ENCODE measurements at regions not wholly inside any gene's neighbourhood (a gene's known extent, or its start where the extent isn't known, plus 50 kb on each side); places are given as distances from the start of the nearest gene placed in this dataset.

DNA sequence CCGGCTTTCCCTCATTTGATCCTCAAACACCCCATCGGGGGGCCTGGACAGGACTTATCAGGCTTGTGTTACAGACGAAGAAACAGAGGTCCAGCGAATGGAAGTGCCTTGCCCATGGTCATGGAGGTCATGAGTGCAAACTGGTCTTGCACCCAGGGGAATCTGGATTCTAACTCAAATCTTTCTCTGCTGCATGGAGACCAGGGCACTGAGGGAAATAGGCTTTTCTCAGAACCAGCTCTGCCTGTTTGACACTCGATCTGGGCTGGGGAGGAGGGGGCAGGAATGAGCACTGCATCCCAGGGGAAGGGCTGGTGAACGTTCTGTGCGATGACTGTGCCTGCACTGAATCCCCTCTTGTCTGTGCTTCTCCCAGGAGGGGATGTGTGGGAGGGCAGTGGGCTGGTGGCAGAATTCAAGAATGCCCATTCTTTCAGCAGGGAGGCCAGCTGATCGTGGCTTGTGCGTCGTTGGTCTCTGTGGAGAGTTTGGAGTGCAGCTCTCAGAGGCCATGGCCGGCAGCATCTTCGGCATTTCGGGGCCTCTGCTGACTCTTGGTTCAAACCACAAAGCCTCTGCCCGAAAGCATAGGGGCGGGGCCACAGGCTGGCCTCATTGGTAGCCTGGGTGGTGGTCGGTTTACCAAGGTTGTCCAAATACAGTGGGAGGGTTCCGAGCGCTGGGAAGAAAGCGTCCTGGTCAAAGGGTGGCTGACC is 171.6 kb downstream of the DDX1 start:
- TF ChIP-seq CTCF (IDR thresholded peaks at IDR 0.05), result no peak
- DNase-seq (ENCODE audit: low spot score), result peak; percentile 55
- Histone ChIP-seq H3K27ac (no peak overlapping the region), H3K4me3 (no peak overlapping the region)

- DNase-seq (ENCODE audit: low spot score), result peak; percentile 58
- Histone ChIP-seq H3K4me3 (no peak overlapping the region), H3K27ac (no peak overlapping the region)
- no peak for TF ChIP-seq CTCF (IDR thresholded peaks at IDR 0.05)
Measured at GRCh38 chr2:15763822-15764682, 172.4 kb downstream of the DDX1 start.

DNA sequence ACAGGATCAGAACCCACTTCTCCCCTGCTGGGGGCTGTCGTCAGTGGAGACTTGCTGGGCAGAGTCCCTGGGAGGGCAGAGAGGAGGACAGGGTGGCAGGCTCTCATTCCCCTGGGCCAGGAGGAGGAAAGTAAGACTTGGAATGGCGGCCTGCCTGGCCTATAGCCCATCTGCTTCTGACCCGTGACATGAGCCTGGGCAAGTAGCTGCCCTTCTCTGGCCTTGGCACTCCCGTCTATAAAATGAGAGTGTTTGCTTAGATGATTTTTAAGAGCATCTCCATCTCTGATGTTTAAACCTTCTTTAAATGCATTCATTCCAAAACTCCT is 173.0 kb downstream of the DDX1 start:
- TF ChIP-seq CTCF (IDR thresholded peaks at IDR 0.05), result no peak
- DNase-seq (ENCODE audit: low spot score), result peak; percentile 62
- Histone ChIP-seq H3K27ac (no peak overlapping the region), H3K4me3 (no peak overlapping the region)

- Histone ChIP-seq H3K27ac (no peak overlapping the region), H3K4me3 (no peak overlapping the region)
- no peak for TF ChIP-seq CTCF (IDR thresholded peaks at IDR 0.05)
- no peak for DNase-seq (ENCODE audit: low spot score)
Measured at GRCh38 chr2:15765211-15765610, 173.5 kb downstream of the DDX1 start.

DNA sequence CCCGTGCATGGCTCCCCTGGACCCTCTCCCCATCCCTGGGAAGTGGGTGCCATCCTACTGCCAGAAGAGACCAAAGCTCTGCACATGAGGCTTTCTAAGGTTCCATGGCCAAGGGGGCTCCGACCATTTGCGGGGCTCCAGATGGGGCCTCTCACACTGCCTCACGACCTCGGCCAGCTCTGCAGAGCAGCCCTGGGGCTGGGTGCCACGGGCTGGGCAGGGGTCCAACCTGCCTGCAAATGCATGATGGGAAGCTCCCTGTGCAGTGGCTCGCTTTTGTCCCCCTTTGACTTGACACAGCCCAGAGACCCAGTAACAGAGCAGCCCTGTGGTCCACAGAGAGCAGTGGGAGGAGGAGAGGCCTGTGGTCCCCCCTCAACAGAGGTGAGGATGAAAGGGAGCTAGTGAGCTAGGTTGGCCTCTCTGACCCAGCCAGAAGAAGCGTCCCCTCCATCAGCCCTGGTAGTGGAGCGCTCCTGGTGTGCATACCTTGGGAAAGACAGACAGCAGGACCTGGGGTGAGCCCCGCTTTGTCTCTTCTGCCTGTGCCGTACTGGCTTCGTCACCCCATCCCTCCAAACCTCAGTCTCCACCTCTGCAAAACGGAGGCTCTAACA is 174.1 kb downstream of the DDX1 start:
- no peak for DNase-seq (ENCODE audit: low spot score)
- Histone ChIP-seq H3K27ac (no peak overlapping the region), H3K4me3 (no peak overlapping the region)
- no peak for TF ChIP-seq CTCF (IDR thresholded peaks at IDR 0.05)

GRCh38 chr2:15766303-15766861 is 174.0 kb upstream of the MYCN start:
- no peak for DNase-seq (ENCODE audit: low spot score)
- Histone ChIP-seq H3K4me3 (no peak overlapping the region), H3K27ac (no peak overlapping the region)
- TF ChIP-seq CTCF (IDR thresholded peaks at IDR 0.05), result no peak
